Posterior vena cava (tissue), 2 donors: ENCODE measurements at regions not wholly inside any gene's neighbourhood (a gene's known extent, or its start where the extent isn't known, plus 50 kb on each side); places are given as distances from the start of the nearest gene placed in this dataset.

ENCODE experiments used
- DNase-seq: peaks from one replicate; pipeline ENCODE4 v3.0.0-alpha.2; 2020; ENCODE audit warnings: low spot score
- intact Hi-C, 2 donors: fragments of 100-400 bp; cut with DNase I; formaldehyde crosslinking; loops; one replicate each; pipeline versions ENCODE4 v1.14.1 to v1.14.2; 2022 to 2023
- donor health status: DM: yes; HTN: yes; CAD: no.
- donor health status: DM: yes; HTN: yes; CAD: no.

- DNase-seq = no peak
- intact Hi-C loops = no loop called here
Measured at GRCh38 chr2:117714745-117715417, 99.6 kb upstream of the DDX18 start.

- intact Hi-C loops = no loop called here
- no peak for DNase-seq
Measured at GRCh38 chr2:117716505-117716904, 98.0 kb upstream of the DDX18 start.

GRCh38 chr2:117717072-117717471 is 97.4 kb upstream of the DDX18 start:
- no peak for DNase-seq
- intact Hi-C loops = no loop called here

GRCh38 chr2:117718048-117718447 is 96.4 kb upstream of the DDX18 start:
- intact Hi-C loops = no loop called here
- no peak for DNase-seq

- no peak for DNase-seq
- intact Hi-C loops = no loop called here
Measured at GRCh38 chr2:117720765-117721164, 93.7 kb upstream of the DDX18 start.

- intact Hi-C loops = no loop called here
- no peak for DNase-seq
Measured at GRCh38 chr2:117723483-117723882, 91.0 kb upstream of the DDX18 start.

GRCh38 chr2:117723888-117724434 is 90.5 kb upstream of the DDX18 start:
- DNase-seq = no peak
- intact Hi-C loops = no loop called here

- DNase-seq = no peak
- intact Hi-C loops = no loop called here
Measured at GRCh38 chr2:117726747-117727146, 87.7 kb upstream of the DDX18 start.

- DNase-seq = no peak
- intact Hi-C loops = loop anchor here in 1 of 2 donors (10.0 kb wide), 1 partner anchor 773 kb away; no protein-coding TSS in a partner anchor
Measured at GRCh38 chr2:117737846-117738245, 76.6 kb upstream of the DDX18 start.

- DNase-seq = no peak
- intact Hi-C loops = loop anchor here in 1 of 2 donors (10.0 kb wide), 1 partner anchor 774 kb away; no protein-coding TSS in a partner anchor
Measured at GRCh38 chr2:117738991-117739839, 75.3 kb upstream of the DDX18 start.

- intact Hi-C loops = no loop called here
Measured at GRCh38 chr2:117745537-117745936, 69.0 kb upstream of the DDX18 start.

GRCh38 chr2:117755768-117756167 is 58.7 kb upstream of the DDX18 start:
- DNase-seq = no peak
- intact Hi-C loops = no loop called here

More at GRCh38 chr2:117745537-117745936, 69.0 kb upstream of the DDX18 start:
- no peak for DNase-seq

- DNase-seq = no peak
- intact Hi-C loops = no loop called here
Measured at GRCh38 chr2:117760916-117761315, 53.6 kb upstream of the DDX18 start.

- no peak for DNase-seq
- intact Hi-C loops = no loop called here
Measured at GRCh38 chr2:117762454-117762853, 52.0 kb upstream of the DDX18 start.

GRCh38 chr2:117763804-117764203 is 50.7 kb upstream of the DDX18 start:
- DNase-seq = no peak
- intact Hi-C loops = no loop called here
